ENCODE measurements at regions not wholly inside any gene's neighbourhood (a gene's known extent, or its start where the extent isn't known, plus 50 kb on each side); places are given as distances from the start of the nearest gene placed in this dataset.

DNA sequence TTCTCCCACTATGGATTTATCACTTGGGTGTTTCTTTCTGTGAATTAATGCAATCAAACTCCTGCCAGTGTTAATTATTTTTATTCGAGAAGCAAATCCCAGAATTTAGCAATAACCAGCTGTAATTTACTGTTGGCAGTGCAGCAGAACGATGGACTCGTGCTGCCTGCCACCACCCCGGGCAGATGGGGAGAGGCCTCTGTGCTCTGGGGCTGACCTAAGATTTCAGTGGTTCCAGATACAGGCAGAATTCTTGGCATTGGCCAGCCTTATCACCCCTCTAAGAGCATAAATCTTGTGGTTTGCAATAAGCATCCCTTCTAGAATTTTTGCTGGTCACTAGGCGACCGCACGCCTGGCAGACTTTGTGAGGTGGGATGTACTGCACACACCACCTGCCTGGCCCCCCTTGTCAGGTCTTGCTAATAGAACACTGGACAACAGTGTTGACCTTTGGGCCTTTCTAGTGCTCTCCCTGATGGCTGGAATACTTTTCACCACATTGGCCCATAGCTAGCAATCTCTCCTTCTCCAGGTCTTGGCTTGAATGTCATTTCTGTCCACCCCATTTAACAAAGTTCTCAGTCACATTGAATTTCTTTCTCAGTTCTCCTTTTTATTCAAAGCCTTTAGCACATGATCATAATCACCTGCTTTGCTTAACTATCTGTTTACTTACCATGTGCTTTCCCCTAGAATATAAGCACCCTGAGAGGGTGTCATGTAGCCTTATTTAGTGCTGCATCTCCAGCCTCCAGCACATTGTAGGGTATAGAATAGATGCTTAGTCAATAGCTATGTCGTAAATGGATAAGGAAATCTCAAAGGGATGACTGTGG is 122.1 kb upstream of the DYNLRB2 start:
- H3K27me3 ChIP-seq (ENCODE audit: control insufficient read depth in 1 of 2, insufficient read depth in 2 of 2, low read length in 2 of 2), result no peaks in the 10 kb centered on the region
- H3K4me3 ChIP-seq (ENCODE audit: low read depth in 1 of 2, low read length in 2 of 2), result no peak overlapping the region
- H3K4me1 ChIP-seq (ENCODE audit: insufficient read depth, low read length), result no peaks in the 10 kb centered on the region
- no peak overlapping the region for H3K9ac ChIP-seq (ENCODE audit: low read length)
- no peaks in the 10 kb centered on the region for H3K36me3 ChIP-seq (ENCODE audit: insufficient read depth, low read length)
- no peaks in the 10 kb centered on the region for H3K9me3 ChIP-seq (ENCODE audit: low read length)
- no peak overlapping the region for H3K27ac ChIP-seq (ENCODE audit: low read depth, low read length)

GRCh38 chr16:80417706-80418271 is 123.0 kb upstream of the DYNLRB2 start:
- no peak overlapping the region for H3K27ac ChIP-seq (ENCODE audit: low read depth, low read length)
- no peak overlapping the region for H3K4me3 ChIP-seq (ENCODE audit: low read depth in 1 of 2, low read length in 2 of 2)
- no peaks in the 10 kb centered on the region for H3K9me3 ChIP-seq (ENCODE audit: low read length)
- H3K27me3 ChIP-seq (ENCODE audit: control insufficient read depth in 1 of 2, insufficient read depth in 2 of 2, low read length in 2 of 2), result no peaks in the 10 kb centered on the region
- no peaks in the 10 kb centered on the region for H3K4me1 ChIP-seq (ENCODE audit: insufficient read depth, low read length)
- H3K9ac ChIP-seq (ENCODE audit: low read length), result no peak overlapping the region
- H3K36me3 ChIP-seq (ENCODE audit: insufficient read depth, low read length), result no peaks in the 10 kb centered on the region

- Histone ChIP-seq H3K36me3 (ENCODE audit: insufficient read depth, low read length) (no peaks in the 10 kb centered on the region), H3K4me1 (ENCODE audit: insufficient read depth, low read length) (no peaks in the 10 kb centered on the region), H3K9ac (ENCODE audit: low read length) (no peak overlapping the region), H3K9me3 (ENCODE audit: low read length) (no peaks in the 10 kb centered on the region), H3K27me3 (ENCODE audit: control insufficient read depth in 1 of 2, insufficient read depth in 2 of 2, low read length in 2 of 2) (no peaks in the 10 kb centered on the region), H3K27ac (ENCODE audit: low read depth, low read length) (no peak overlapping the region), H3K4me3 (ENCODE audit: low read depth in 1 of 2, low read length in 2 of 2) (no peak overlapping the region)
Measured at GRCh38 chr16:80408014-80408413, 132.8 kb upstream of the DYNLRB2 start.

DNA sequence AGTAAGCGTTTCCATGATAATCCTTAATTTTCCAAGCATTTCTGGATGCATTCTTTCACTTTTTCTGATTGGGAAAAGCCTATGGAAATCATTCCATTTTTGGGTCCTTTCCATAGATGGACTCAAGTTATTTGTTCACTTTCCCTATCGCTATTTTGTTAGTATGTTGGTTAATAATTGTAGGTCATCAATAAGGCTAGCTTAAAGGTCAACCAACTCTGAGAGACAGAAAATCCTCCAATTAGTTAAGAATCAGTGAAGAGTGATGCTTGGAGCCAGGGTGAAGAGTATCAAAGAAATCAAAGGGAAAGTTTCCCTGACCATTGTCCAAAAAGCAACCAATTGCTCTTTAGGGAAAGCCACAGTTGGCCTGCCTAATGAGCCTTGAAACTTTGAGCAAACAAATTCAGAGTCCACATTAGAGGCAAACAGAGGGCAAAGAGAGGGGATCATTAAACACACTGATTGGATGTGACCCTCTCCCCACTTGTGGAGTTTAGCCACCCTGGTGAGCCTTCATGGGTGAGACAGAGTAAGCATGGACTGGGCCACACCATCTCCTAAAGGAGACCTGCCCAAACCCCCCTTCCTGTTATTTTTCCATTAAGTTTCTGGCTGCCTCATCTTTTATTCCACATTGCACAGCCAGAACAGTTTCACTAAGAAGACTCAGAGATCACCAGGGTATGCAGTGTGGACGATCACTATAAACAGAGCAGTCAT is 133.4 kb upstream of the DYNLRB2 start:
- Histone ChIP-seq H3K27ac (ENCODE audit: low read depth, low read length) (no peak overlapping the region), H3K4me1 (ENCODE audit: insufficient read depth, low read length) (no peaks in the 10 kb centered on the region), H3K9me3 (ENCODE audit: low read length) (no peaks in the 10 kb centered on the region), H3K27me3 (ENCODE audit: control insufficient read depth in 1 of 2, insufficient read depth in 2 of 2, low read length in 2 of 2) (no peaks in the 10 kb centered on the region), H3K36me3 (ENCODE audit: insufficient read depth, low read length) (no peaks in the 10 kb centered on the region), H3K4me3 (ENCODE audit: low read depth in 1 of 2, low read length in 2 of 2) (no peak overlapping the region), H3K9ac (ENCODE audit: low read length) (no peak overlapping the region)

DNA sequence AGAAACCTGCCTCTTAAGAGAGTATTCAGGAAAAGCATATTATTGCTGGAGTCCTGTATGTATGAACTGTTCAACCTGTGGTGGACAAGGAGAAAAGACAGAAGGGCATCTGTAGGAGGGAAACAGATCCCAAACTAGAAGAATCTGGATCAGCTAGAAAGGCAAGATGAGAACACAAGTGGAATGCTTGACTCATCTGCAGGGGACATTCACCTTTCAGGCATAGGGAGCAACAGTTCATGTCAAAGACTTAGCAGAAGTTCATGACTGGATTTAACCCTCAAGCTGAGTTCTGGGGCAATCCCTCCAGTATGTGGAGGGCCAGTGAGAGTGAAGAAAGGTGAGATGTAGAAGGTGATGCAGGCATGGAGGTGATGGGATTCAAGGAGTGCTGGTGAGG is 135.9 kb upstream of the DYNLRB2 start:
- Histone ChIP-seq H3K9ac (ENCODE audit: low read length) (no peak overlapping the region), H3K27me3 (ENCODE audit: control insufficient read depth in 1 of 2, insufficient read depth in 2 of 2, low read length in 2 of 2) (no peaks in the 10 kb centered on the region), H3K27ac (ENCODE audit: low read depth, low read length) (no peak overlapping the region), H3K4me1 (ENCODE audit: insufficient read depth, low read length) (no peaks in the 10 kb centered on the region), H3K9me3 (ENCODE audit: low read length) (no peaks in the 10 kb centered on the region), H3K4me3 (ENCODE audit: low read depth in 1 of 2, low read length in 2 of 2) (no peak overlapping the region), H3K36me3 (ENCODE audit: insufficient read depth, low read length) (no peaks in the 10 kb centered on the region)

- H3K27ac ChIP-seq (ENCODE audit: low read depth, low read length), result no peak overlapping the region
- no peaks in the 10 kb centered on the region for H3K36me3 ChIP-seq (ENCODE audit: insufficient read depth, low read length)
- H3K9me3 ChIP-seq (ENCODE audit: low read length), result no peaks in the 10 kb centered on the region
- no peak overlapping the region for H3K4me3 ChIP-seq (ENCODE audit: low read depth in 1 of 2, low read length in 2 of 2)
- no peaks in the 10 kb centered on the region for H3K4me1 ChIP-seq (ENCODE audit: insufficient read depth, low read length)
- no peak overlapping the region for H3K9ac ChIP-seq (ENCODE audit: low read length)
- no peaks in the 10 kb centered on the region for H3K27me3 ChIP-seq (ENCODE audit: control insufficient read depth in 1 of 2, insufficient read depth in 2 of 2, low read length in 2 of 2)
Measured at GRCh38 chr16:80403894-80404293, 136.9 kb upstream of the DYNLRB2 start.

- Histone ChIP-seq H3K9me3 (ENCODE audit: low read length) (no peaks in the 10 kb centered on the region), H3K4me3 (ENCODE audit: low read depth in 1 of 2, low read length in 2 of 2) (no peak overlapping the region), H3K27ac (ENCODE audit: low read depth, low read length) (no peak overlapping the region), H3K9ac (ENCODE audit: low read length) (no peak overlapping the region), H3K36me3 (ENCODE audit: insufficient read depth, low read length) (no peaks in the 10 kb centered on the region), H3K27me3 (ENCODE audit: control insufficient read depth in 1 of 2, insufficient read depth in 2 of 2, low read length in 2 of 2) (no peaks in the 10 kb centered on the region), H3K4me1 (ENCODE audit: insufficient read depth, low read length) (no peaks in the 10 kb centered on the region)
Measured at GRCh38 chr16:80390871-80391489, 149.8 kb upstream of the DYNLRB2 start.

DNA sequence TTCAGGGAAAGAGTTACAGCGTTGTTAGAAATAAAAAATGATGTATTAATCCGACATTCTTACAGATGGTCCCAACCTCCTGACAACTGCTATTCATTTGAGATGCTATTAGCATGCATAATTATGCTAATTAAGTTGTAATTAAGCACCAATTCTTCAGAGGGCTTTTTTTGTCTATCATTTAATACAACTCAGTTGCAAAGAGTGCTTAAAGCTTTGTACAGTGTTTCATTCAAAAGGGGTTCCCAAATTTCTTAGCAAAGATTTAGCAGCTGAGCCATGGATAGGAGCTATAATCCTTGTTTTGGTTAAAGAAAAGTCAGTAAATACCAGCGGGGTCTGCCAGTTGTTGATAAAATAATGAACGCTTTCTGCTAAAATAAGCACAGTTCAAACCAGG is 150.7 kb upstream of the DYNLRB2 start:
- Histone ChIP-seq H3K4me1 (ENCODE audit: insufficient read depth, low read length) (no peaks in the 10 kb centered on the region), H3K27ac (ENCODE audit: low read depth, low read length) (no peak overlapping the region), H3K36me3 (ENCODE audit: insufficient read depth, low read length) (no peaks in the 10 kb centered on the region), H3K9ac (ENCODE audit: low read length) (no peak overlapping the region), H3K27me3 (ENCODE audit: control insufficient read depth in 1 of 2, insufficient read depth in 2 of 2, low read length in 2 of 2) (no peaks in the 10 kb centered on the region), H3K9me3 (ENCODE audit: low read length) (no peaks in the 10 kb centered on the region), H3K4me3 (ENCODE audit: low read depth in 1 of 2, low read length in 2 of 2) (no peak overlapping the region)

- H3K4me3 ChIP-seq (ENCODE audit: low read depth in 1 of 2, low read length in 2 of 2), result no peak overlapping the region
- no peaks in the 10 kb centered on the region for H3K36me3 ChIP-seq (ENCODE audit: insufficient read depth, low read length)
- no peaks in the 10 kb centered on the region for H3K27me3 ChIP-seq (ENCODE audit: control insufficient read depth in 1 of 2, insufficient read depth in 2 of 2, low read length in 2 of 2)
- no peak overlapping the region for H3K9ac ChIP-seq (ENCODE audit: low read length)
- no peaks in the 10 kb centered on the region for H3K9me3 ChIP-seq (ENCODE audit: low read length)
- H3K27ac ChIP-seq (ENCODE audit: low read depth, low read length), result no peak overlapping the region
- no peaks in the 10 kb centered on the region for H3K4me1 ChIP-seq (ENCODE audit: insufficient read depth, low read length)
Measured at GRCh38 chr16:80389338-80389737, 151.5 kb upstream of the DYNLRB2 start.

DNA sequence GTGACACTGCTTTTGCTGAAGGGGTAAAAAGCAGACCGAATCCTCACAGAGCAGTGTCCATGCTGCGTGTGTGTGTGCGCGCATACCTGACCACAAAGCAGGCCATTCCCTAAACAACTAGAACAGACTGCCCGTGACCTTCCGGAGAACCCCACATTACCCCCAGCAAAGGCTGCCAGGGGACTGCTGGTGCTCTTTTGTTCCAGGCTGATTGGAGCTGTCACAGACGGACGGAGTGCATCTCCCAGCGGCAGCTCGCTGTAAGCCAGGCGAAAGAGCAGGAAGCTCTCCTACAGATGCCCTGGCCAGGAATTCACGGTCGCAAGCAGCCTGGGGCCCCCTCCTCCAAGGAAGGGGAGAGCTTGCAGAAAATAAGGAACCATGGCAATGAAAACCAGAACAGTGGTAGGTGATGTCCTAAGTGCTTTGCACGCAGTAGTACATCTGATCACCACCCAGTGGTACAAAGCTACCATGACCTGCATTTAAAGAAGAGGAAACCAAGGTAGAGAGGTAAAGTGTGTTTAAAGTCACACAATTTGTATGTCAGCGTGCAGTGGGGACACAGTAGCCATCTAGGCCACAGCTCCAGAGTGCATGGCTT is 153.4 kb upstream of the DYNLRB2 start:
- no peak overlapping the region for H3K27ac ChIP-seq (ENCODE audit: low read depth, low read length)
- H3K9ac ChIP-seq (ENCODE audit: low read length), result no peak overlapping the region
- no peak overlapping the region for H3K4me3 ChIP-seq (ENCODE audit: low read depth in 1 of 2, low read length in 2 of 2)
- no peaks in the 10 kb centered on the region for H3K4me1 ChIP-seq (ENCODE audit: insufficient read depth, low read length)
- no peaks in the 10 kb centered on the region for H3K27me3 ChIP-seq (ENCODE audit: control insufficient read depth in 1 of 2, insufficient read depth in 2 of 2, low read length in 2 of 2)
- H3K9me3 ChIP-seq (ENCODE audit: low read length), result no peaks in the 10 kb centered on the region
- H3K36me3 ChIP-seq (ENCODE audit: insufficient read depth, low read length), result no peaks in the 10 kb centered on the region

GRCh38 chr16:80384862-80385261 is 155.9 kb upstream of the DYNLRB2 start:
- no peaks in the 10 kb centered on the region for H3K9me3 ChIP-seq (ENCODE audit: low read length)
- no peaks in the 10 kb centered on the region for H3K27me3 ChIP-seq (ENCODE audit: control insufficient read depth in 1 of 2, insufficient read depth in 2 of 2, low read length in 2 of 2)
- no peaks in the 10 kb centered on the region for H3K4me1 ChIP-seq (ENCODE audit: insufficient read depth, low read length)
- no peak overlapping the region for H3K4me3 ChIP-seq (ENCODE audit: low read depth in 1 of 2, low read length in 2 of 2)
- no peak overlapping the region for H3K9ac ChIP-seq (ENCODE audit: low read length)
- no peak overlapping the region for H3K27ac ChIP-seq (ENCODE audit: low read depth, low read length)
- H3K36me3 ChIP-seq (ENCODE audit: insufficient read depth, low read length), result no peaks in the 10 kb centered on the region
